T-cell (primary cell): ENCODE measurements at regions not wholly inside any gene's neighbourhood (a gene's known extent, or its start where the extent isn't known, plus 50 kb on each side); places are given as distances from the start of the nearest gene placed in this dataset.
"Not testable (repeated sequence)": the region's sequence is repeated elsewhere in the genome, so short reads cannot be mapped to it uniquely, and the experiment has no call there.

ENCODE experiments used
- ATAC-seq, 4 experiments: fragments of 200-7000 bp in 3 of 4; fragments of 150-1000 bp in 1 of 4; cut with Tn5 transposase; replicated peaks in 1 of 4; 1 replicate in 3 of 4; 2 replicates in 1 of 4; pipeline ENCODE4 v1.10.0; 2021; ENCODE audit warnings: moderate library complexity in 3 of 4, mild to moderate bottlenecking in 2 of 4, moderate number of reproducible peaks in 1 of 4
- CTCF ChIA-PET, 2 donors: fragments of 300-600 bp; sonication (Branson Sonifier 250); formaldehyde crosslinking; loops; one replicate each; lab custom pipeline; 2022; ENCODE audit warnings: antibody characterized with exemption in 2 of 2; lab: Charles Lee
- POLR2A ChIA-PET, 2 donors: fragments of 300-600 bp; sonication (Branson Sonifier 250); formaldehyde crosslinking; loops; one replicate each; lab custom pipeline; 2022; ENCODE audit warnings: antibody characterized with exemption in 2 of 2; lab: Charles Lee
- DNase-seq, 35 experiments: peaks; one replicate each; pipeline versions ENCODE4 v3.0.0 to v3.0.0-alpha.2; 2013 to 2023
- H3K27ac ChIP-seq: one replicate; pipeline ENCODE4 v1.5.1; 2013; ENCODE audit warnings: low read length
- H3K27me3 ChIP-seq, 2 experiments: replicated peaks in 1 of 2; 1 replicate in 1 of 2; 2 replicates in 1 of 2; pipeline versions ENCODE4 v1.6.1 to v1.7.0; 2013; ENCODE audit warnings: low read length in 1 of 2, mixed read lengths in 1 of 2; ENCODE audit not compliant: control insufficient read depth in 2 of 2, insufficient read depth in 2 of 2; ENCODE audit errors: extremely low read depth in 1 of 2
- H3K36me3 ChIP-seq, 2 donors: 1 replicate in 1 of 2; 2 replicates in 1 of 2; pipeline versions ENCODE4 v1.6.1 to v1.7.0; 2013; ENCODE audit warnings: low read length in 1 of 2; ENCODE audit not compliant: control insufficient read depth in 2 of 2, insufficient read depth in 1 of 2; ENCODE audit errors: extremely low read depth in 1 of 2
- H3K4me1 ChIP-seq, 2 experiments: 1 replicate in 1 of 2; 2 replicates in 1 of 2; pipeline versions ENCODE4 v1.6.1 to v1.7.0; 2013; ENCODE audit warnings: low read length in 2 of 2, mixed read lengths in 1 of 2; ENCODE audit not compliant: insufficient read depth in 2 of 2, control insufficient read depth in 1 of 2; ENCODE audit errors: extremely low read depth in 1 of 2
- H3K4me3 ChIP-seq, 2 donors: 1 replicate in 1 of 2; 2 replicates in 1 of 2; pipeline versions ENCODE4 v1.5.1 to v1.7.0; 2013; ENCODE audit warnings: mild to moderate bottlenecking in 2 of 2, low read length in 1 of 2, moderate library complexity in 1 of 2; ENCODE audit not compliant: control insufficient read depth in 1 of 2; ENCODE audit errors: extremely low read depth in 1 of 2
- H3K9me3 ChIP-seq: 2 replicates; pipeline ENCODE4 v1.7.0; 2013
- H3K27ac Mint-ChIP-seq, 2 donors: one replicate each; pipeline ENCODE4 v1.8.0; 2020 to 2021; ENCODE audit warnings: mild to moderate bottlenecking in 2 of 2, mixed read lengths in 2 of 2
- H3K27me3 Mint-ChIP-seq, 2 donors: one replicate each; pipeline ENCODE4 v1.8.0; 2021 to 2022; ENCODE audit warnings: mixed read lengths in 2 of 2
- H3K36me3 Mint-ChIP-seq: one replicate; pipeline ENCODE4 v1.8.0; 2021; ENCODE audit warnings: mixed read lengths
- H3K4me1 Mint-ChIP-seq, 3 donors: one replicate each; pipeline ENCODE4 v1.8.0; 2020 to 2022; ENCODE audit warnings: mixed read lengths in 3 of 3, mild to moderate bottlenecking in 1 of 3
- H3K4me3 Mint-ChIP-seq, 3 donors: one replicate each; pipeline ENCODE4 v1.8.0; 2020 to 2022; ENCODE audit warnings: mild to moderate bottlenecking in 3 of 3, mixed read lengths in 3 of 3, moderate library complexity in 3 of 3
- H3K9me3 Mint-ChIP-seq, 3 donors: one replicate each; pipeline ENCODE4 v1.8.0; 2020 to 2022; ENCODE audit warnings: mixed read lengths in 3 of 3
- WGBS: methylation state at CpG from one replicate; pipeline ENCODE4 v1.1.5; 2013; ENCODE audit warnings: missing lambda C conversion rate; ENCODE audit not compliant: insufficient coverage; 5-methylcytosine and 5-hydroxymethylcytosine counted together

DNA sequence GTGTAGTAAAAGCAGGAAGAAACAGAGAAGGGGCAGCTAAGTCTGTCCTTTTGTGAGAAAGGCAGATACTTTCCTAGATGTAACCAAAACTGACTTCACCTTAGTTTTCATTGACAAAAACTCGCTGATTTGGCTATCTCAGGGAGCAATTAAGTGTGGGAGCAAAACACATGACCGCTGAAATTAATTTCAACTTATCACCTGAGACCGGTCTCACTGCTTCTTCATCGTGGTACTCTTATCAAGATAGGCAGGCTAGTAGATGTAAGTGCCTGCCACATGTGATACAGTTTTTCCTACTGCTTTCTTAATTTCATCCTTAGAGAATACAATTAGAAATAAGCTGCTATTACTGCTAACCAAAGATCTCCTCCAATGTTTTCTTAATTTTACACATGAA is 168.7 kb downstream of the KBTBD2 start:
- H3K4me3 Mint-ChIP-seq, H3K9me3 ChIP-seq, ATAC-seq, H3K4me1 ChIP-seq, CTCF ChIA-PET, POLR2A ChIA-PET, H3K27ac ChIP-seq, H3K27me3 ChIP-seq, H3K36me3 ChIP-seq, DNase-seq, H3K4me3 ChIP-seq, H3K9me3 Mint-ChIP-seq, H3K27ac Mint-ChIP-seq, H3K36me3 Mint-ChIP-seq, H3K4me1 Mint-ChIP-seq: not testable (repeated sequence)
- peaks cover 16 to 30% of the 10 kb centered on the region in 2 donors for H3K27me3 Mint-ChIP-seq
- no CpG with 5 or more reads among the region's 4 CpGs for WGBS

DNA sequence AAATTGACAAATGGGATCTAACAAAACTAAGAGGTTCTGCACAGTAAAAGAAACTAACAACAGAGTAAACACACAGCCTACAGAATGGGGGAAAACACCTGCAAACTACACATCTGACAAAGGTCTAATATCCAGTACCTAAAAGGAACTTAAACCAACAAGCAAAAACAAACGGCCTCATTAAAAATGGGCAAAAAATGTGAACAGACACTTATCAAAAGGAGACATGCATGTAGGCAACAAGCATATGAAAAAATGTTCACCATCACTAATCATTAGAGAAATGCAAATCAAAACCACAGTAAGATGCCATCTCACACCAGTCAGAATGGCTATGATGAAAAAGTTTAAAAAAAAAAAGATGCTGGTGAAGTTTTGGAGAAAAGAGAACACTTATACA is 197.4 kb downstream of the KBTBD2 start:
- H3K9me3 Mint-ChIP-seq: peaks cover 0 to 4% (median 0%) of the 10 kb centered on the region in 3 donors
- H3K27ac Mint-ChIP-seq: no peak overlapping the region
- no peak overlapping the region for H3K4me3 ChIP-seq
- no peaks in the 10 kb centered on the region for H3K36me3 ChIP-seq
- no peak overlapping the region for H3K4me3 Mint-ChIP-seq
- no CpG with 5 or more reads among the region's 1 CpG for WGBS
- DNase-seq (no peak), ATAC-seq (no peak)
- no peak overlapping the region for H3K27ac ChIP-seq
- no peaks in the 10 kb centered on the region for H3K9me3 ChIP-seq
- ChIA-PET POLR2A (no interaction called here), CTCF (interaction anchor here in 1 of 2 donors (0.9 to 1.0 kb wide), 2 partner anchors 204 to 414 kb away, joined by 3 read pairs; partner anchors contain the start of gene LSM5)
- no peaks in the 10 kb centered on the region for H3K36me3 Mint-ChIP-seq
- H3K27me3 Mint-ChIP-seq: peaks cover 0 to 4% of the 10 kb centered on the region in 2 donors
- no peaks in the 10 kb centered on the region for H3K27me3 ChIP-seq
- H3K4me1 ChIP-seq: peaks cover 0 to 2% of the 10 kb centered on the region in 2 experiments
- H3K4me1 Mint-ChIP-seq: peaks cover 0 to 7% (median 6%) of the 10 kb centered on the region in 3 donors

- H3K36me3 ChIP-seq, POLR2A ChIA-PET, H3K27ac Mint-ChIP-seq, H3K27ac ChIP-seq, H3K9me3 ChIP-seq, H3K4me3 ChIP-seq, CTCF ChIA-PET, H3K9me3 Mint-ChIP-seq, H3K27me3 Mint-ChIP-seq, H3K4me1 ChIP-seq, H3K36me3 Mint-ChIP-seq, H3K27me3 ChIP-seq: not testable (repeated sequence)
- ATAC-seq (peak; percentile 40 to 72 (median 54)), DNase-seq (peak in 7 of 35 experiments; percentile 1 to 15 (median 9))
- Mint-ChIP-seq H3K4me1 (peaks cover 7 to 13% (median 11%) of the 10 kb centered on the region in 3 donors), H3K4me3 (peak overlapping the region in 1 of 3 donors; percentile 36)
- WGBS: 11% methylated on average over 5 of the region's 7 CpGs
Observed at GRCh38 chr7:32691965-32692815, 196.9 kb downstream of the AVL9 start.

DNA sequence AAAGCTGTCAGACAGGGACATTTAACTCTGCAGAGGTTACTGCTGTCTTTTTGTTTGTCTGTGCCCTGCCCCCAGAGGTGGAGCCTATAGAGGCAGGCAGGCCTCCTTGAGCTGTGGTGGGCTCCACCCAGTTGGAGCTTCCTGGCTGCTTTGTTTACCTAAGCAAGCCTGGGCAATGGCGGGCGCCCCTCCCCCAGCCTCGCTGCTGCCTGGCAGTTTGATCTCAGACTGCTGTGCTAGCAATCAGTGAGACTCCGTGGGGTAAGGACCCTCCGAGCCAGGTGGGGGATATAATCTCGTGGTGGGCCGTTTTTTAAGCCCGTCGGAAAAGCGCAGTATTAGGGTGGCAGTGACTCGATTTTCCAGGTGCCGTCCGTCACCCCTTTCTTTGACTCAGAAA is 192.8 kb downstream of the AVL9 start:
- CTCF ChIA-PET: not testable (repeated sequence)

DNA sequence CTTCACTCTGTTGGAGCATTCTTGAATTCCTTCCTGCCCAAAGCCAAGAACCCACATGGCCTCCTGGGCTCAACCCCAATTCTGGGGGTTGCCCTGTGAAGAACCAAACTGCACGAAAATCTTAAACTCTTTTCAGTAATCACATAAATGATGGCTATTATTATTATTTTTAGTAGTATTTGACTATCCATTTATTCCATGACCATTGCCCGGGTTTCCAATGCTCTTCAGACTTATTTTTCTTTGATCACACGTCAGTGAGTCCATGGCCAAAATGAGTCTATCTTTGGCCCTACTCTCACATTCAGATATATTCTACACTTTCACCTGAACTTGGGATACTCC is 185.9 kb downstream of the AVL9 start:
- H3K4me1 Mint-ChIP-seq: no peaks in the 10 kb centered on the region
- 100% methylated on average over 1 of the region's 3 CpGs for WGBS

More for the DNA sequence above, 192.8 kb downstream of the AVL9 start:
- DNase-seq, H3K36me3 Mint-ChIP-seq, H3K27ac ChIP-seq, H3K4me1 ChIP-seq, H3K4me3 Mint-ChIP-seq, H3K27ac Mint-ChIP-seq, H3K27me3 Mint-ChIP-seq, H3K4me3 ChIP-seq, POLR2A ChIA-PET, H3K9me3 Mint-ChIP-seq, H3K36me3 ChIP-seq, H3K27me3 ChIP-seq, ATAC-seq, H3K9me3 ChIP-seq: not testable (repeated sequence)
- peaks cover 7 to 13% (median 11%) of the 10 kb centered on the region in 3 donors for H3K4me1 Mint-ChIP-seq
- WGBS: 100% methylated on average over 1 of the region's 13 CpGs

DNA sequence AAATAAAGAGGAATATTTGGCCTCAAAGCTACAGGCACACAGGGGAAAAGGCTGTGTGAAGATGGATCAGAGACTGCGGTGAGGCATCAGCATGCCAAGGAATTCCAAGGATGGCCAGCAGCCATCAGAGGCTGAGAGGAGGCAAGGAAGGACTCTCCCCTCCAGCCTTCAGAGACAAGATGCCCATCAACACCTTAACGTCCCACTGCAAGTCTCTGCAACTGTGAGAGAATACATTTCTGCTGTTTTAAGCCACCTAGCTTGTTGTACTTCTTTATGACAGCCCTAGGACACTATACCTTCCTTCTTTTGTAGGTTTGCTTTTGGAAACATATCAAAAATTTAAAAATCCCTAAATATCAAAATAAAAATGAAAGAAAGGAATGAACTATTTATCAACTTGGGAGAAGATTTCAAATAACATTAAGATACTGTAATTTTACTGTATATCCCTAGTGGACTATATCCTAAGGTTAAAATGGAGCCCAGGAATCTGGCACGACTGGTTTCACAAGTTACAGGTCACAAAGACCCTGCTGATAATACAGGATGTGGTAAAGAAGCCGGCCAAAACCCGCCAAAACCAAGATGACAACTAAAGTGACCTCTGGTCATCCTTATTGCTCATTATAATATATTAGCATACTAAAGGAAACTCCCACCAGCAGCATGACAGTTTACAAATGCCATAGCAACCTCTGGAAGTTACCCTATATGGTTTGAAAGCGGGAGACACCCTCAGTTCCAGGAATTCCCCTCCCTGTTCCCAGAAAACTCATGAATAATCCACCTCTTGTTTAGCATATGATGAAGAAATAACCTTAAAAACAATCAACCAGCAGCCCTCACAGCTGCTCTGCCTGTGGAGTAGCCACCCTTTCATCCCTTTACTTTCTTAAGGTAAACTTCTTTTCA is 185.2 kb downstream of the AVL9 start:
- no peak overlapping the region for H3K4me3 Mint-ChIP-seq
- ATAC-seq: no peak
- H3K27me3 Mint-ChIP-seq: peaks cover 0 to 6% of the 10 kb centered on the region in 2 donors
- Histone ChIP-seq H3K9me3 (no peaks in the 10 kb centered on the region), H3K27me3 (no peaks in the 10 kb centered on the region), H3K36me3 (no peaks in the 10 kb centered on the region), H3K4me1 (no peaks in the 10 kb centered on the region), H3K4me3 (no peak overlapping the region), H3K27ac (no peak overlapping the region)
- CTCF ChIA-PET: no interaction called here
- no peaks in the 10 kb centered on the region for H3K9me3 Mint-ChIP-seq
- no CpG with 5 or more reads among the region's 6 CpGs for WGBS
- no peaks in the 10 kb centered on the region for H3K36me3 Mint-ChIP-seq
- H3K27ac Mint-ChIP-seq: no peak overlapping the region
- H3K4me1 Mint-ChIP-seq: no peaks in the 10 kb centered on the region
- DNase-seq: no peak
- POLR2A ChIA-PET: no interaction called here

More for the DNA sequence above, 185.9 kb downstream of the AVL9 start:
- ATAC-seq (no peak), DNase-seq (no peak)
- CTCF ChIA-PET: no interaction called here
- Histone ChIP-seq H3K27me3 (no peaks in the 10 kb centered on the region), H3K27ac (no peak overlapping the region), H3K36me3 (no peaks in the 10 kb centered on the region), H3K9me3 (no peaks in the 10 kb centered on the region), H3K4me1 (no peaks in the 10 kb centered on the region), H3K4me3 (no peak overlapping the region)
- H3K4me3 Mint-ChIP-seq: no peak overlapping the region
- H3K9me3 Mint-ChIP-seq: no peaks in the 10 kb centered on the region
- POLR2A ChIA-PET: no interaction called here
- H3K36me3 Mint-ChIP-seq: no peaks in the 10 kb centered on the region
- H3K27ac Mint-ChIP-seq: no peak overlapping the region
- H3K27me3 Mint-ChIP-seq: peaks cover 0 to 6% of the 10 kb centered on the region in 2 donors
